Endothelial cell of umbilical vein (primary cell): ENCODE measurements at regions not wholly inside any gene's neighbourhood (a gene's known extent, or its start where the extent isn't known, plus 50 kb on each side); places are given as distances from the start of the nearest gene placed in this dataset.

Source experiments
- BruUV-seq: library from RNA; stranded (reverse); fragments of 400-500 nt; replicated peaks from 2 replicates; lab custom pipeline; 2021; lab: Mats Ljungman, UMichigan
- CTCF ChIA-PET: fragments of 300-600, 350-600 bp; sonication (Branson Sonifier 250); formaldehyde crosslinking; loops from one replicate; lab custom pipeline; 2021; ENCODE audit warnings: antibody characterized with exemption, inconsistent platforms; lab: Charles Lee
- POLR2A ChIA-PET: fragments of 300-600, 350-600 bp; sonication (Branson Sonifier 250); formaldehyde crosslinking; loops from one replicate; lab custom pipeline; 2021; ENCODE audit warnings: antibody characterized with exemption, inconsistent platforms; lab: Charles Lee
- DNase-seq: peaks from one replicate; pipeline ENCODE4 v3.0.0-alpha.2; 2011; ENCODE audit warnings: low read depth, low spot score
- FAIRE-seq: peaks from 2 replicates; lab custom pipeline; 2011; peaks lifted over from hg19 to GRCh38; lab: Jason Lieb, UNC
- H2AFZ ChIP-seq: 2 replicates; pipeline ENCODE4 v1.6.0; 2012; ENCODE audit warnings: low read depth, low read length, control low read depth, inconsistent platforms
- H3K27ac ChIP-seq: 2 replicates; pipeline ENCODE4 v1.5.1; 2011; ENCODE audit warnings: low read depth, mild to moderate bottlenecking, control low read depth, low read length, moderate library complexity; ENCODE audit not compliant: insufficient read depth
- H3K27me3 ChIP-seq, 2 experiments: 2 replicates each; pipeline versions ENCODE4 v1.6.0 to v1.6.1; 2011; ENCODE audit warnings: low read length in 2 of 2, mixed read lengths in 1 of 2; ENCODE audit not compliant: control insufficient read depth in 2 of 2, insufficient read depth in 2 of 2
- H3K36me3 ChIP-seq, 2 experiments: 2 replicates in 1 of 2; 3 replicates in 1 of 2; pipeline ENCODE4 v1.5.1; 2011; ENCODE audit warnings: low read length in 2 of 2, mild to moderate bottlenecking in 1 of 2, moderate library complexity in 1 of 2; ENCODE audit not compliant: control insufficient read depth in 2 of 2, insufficient read depth in 2 of 2; ENCODE audit errors: extremely low read depth in 1 of 2
- H3K4me1 ChIP-seq: 3 replicates; pipeline ENCODE4 v1.5.1; 2011; ENCODE audit warnings: mild to moderate bottlenecking, low read length; ENCODE audit not compliant: control insufficient read depth, insufficient read depth; ENCODE audit errors: extremely low read depth
- H3K4me2 ChIP-seq: 2 replicates; pipeline ENCODE4 v1.6.1; 2011; ENCODE audit warnings: low read length, control low read depth, mixed read lengths; ENCODE audit not compliant: insufficient read depth
- H3K4me3 ChIP-seq, 3 experiments: fragments of 200-600 bp in 1 of 3; sonication (generic), shearing (Covaris generic) in 1 of 3; replicated peaks in 1 of 3; 2 replicates each; pipeline ENCODE4 v1.5.1; 2011 to 2016; ENCODE audit warnings: control low read depth in 3 of 3, low read length in 3 of 3, mild to moderate bottlenecking in 2 of 3, inconsistent platforms in 1 of 3, low read depth in 1 of 3, moderate library complexity in 1 of 3; ENCODE audit not compliant: insufficient read depth in 1 of 3
- H3K79me2 ChIP-seq: 2 replicates; pipeline ENCODE4 v1.6.0; 2012; ENCODE audit warnings: low read length, inconsistent platforms; ENCODE audit not compliant: control insufficient read depth, insufficient read depth
- H3K9ac ChIP-seq: replicated peaks from 2 replicates; pipeline ENCODE3; 2011; ENCODE audit warnings: low read length, control low read depth; ENCODE audit not compliant: insufficient read depth; ENCODE audit errors: extremely low read depth
- H3K9me1 ChIP-seq: replicated peaks from 3 replicates; pipeline ENCODE4 v1.6.0; 2011; ENCODE audit warnings: mild to moderate bottlenecking, low read length; ENCODE audit not compliant: control insufficient read depth, insufficient read depth; ENCODE audit errors: extremely low read depth
- H3K9me3 ChIP-seq: replicated peaks from 2 replicates; pipeline ENCODE4 v1.5.1; 2012; ENCODE audit warnings: low read length, inconsistent platforms; ENCODE audit not compliant: control insufficient read depth, insufficient read depth
- H4K20me1 ChIP-seq: replicated peaks from 2 replicates; pipeline ENCODE3; 2011; ENCODE audit warnings: mild to moderate bottlenecking, low read length; ENCODE audit not compliant: control insufficient read depth, insufficient read depth; ENCODE audit errors: extremely low read depth
- CTCF ChIP-seq, 2 donors: IDR thresholded peaks; 1 replicate in 1 of 2; 2 replicates in 1 of 2; pipeline ENCODE4 v1.5.1; 2011; ENCODE audit warnings: low read length in 2 of 2, mild to moderate bottlenecking in 2 of 2, moderate library complexity in 2 of 2, control low read depth in 1 of 2, inconsistent platforms in 1 of 2, low read depth in 1 of 2; ENCODE audit not compliant: insufficient read depth in 1 of 2; ENCODE audit errors: extremely low read depth in 1 of 2
- EZH2 ChIP-seq: IDR thresholded peaks from 2 replicates; pipeline ENCODE4 v1.6.1; 2012; ENCODE audit warnings: borderline replicate concordance, low read depth, mild to moderate bottlenecking, moderate library complexity, low read length, inconsistent platforms; ENCODE audit not compliant: severe bottlenecking
- FOS ChIP-seq: IDR thresholded peaks from 2 replicates; pipeline ENCODE4 v1.6.1; 2011; ENCODE audit warnings: mild to moderate bottlenecking, low read length, moderate library complexity, borderline replicate concordance; ENCODE audit not compliant: insufficient read depth
- GATA2 ChIP-seq: IDR thresholded peaks from 2 replicates; pipeline ENCODE4 v1.7.0; 2011; ENCODE audit warnings: low read depth, mild to moderate bottlenecking, moderate library complexity, mixed read lengths, low read length; ENCODE audit not compliant: insufficient read length, insufficient read depth
- JUN ChIP-seq: IDR thresholded peaks from 2 replicates; pipeline ENCODE4 v1.6.1; 2011; ENCODE audit warnings: borderline replicate concordance, low read depth; ENCODE audit not compliant: insufficient read length, insufficient read depth
- MYC ChIP-seq: IDR thresholded peaks from one replicate; pipeline ENCODE4 v1.6.1; 2011; ENCODE audit warnings: mild to moderate bottlenecking, low read depth, low read length
- POLR2A ChIP-seq: IDR thresholded peaks from 2 replicates; pipeline ENCODE4 v1.6.1; 2012; ENCODE audit warnings: low read depth, mild to moderate bottlenecking, control low read depth, low read length
- POLR2AphosphoS5 ChIP-seq: IDR thresholded peaks from 2 replicates; pipeline ENCODE4 v1.6.1; 2012; ENCODE audit warnings: low read depth, mild to moderate bottlenecking, control low read depth, low read length, moderate library complexity; ENCODE audit not compliant: insufficient read depth
- dilution Hi-C: fragments of 300-500 bp; cut with MboI; formaldehyde crosslinking; loops from one replicate; pipeline ENCODE4 v1.15.0; 2019; ENCODE audit warnings: low sequenced_read_pairs; ENCODE audit not compliant: extremely low pct_ligation_motif_present
- intact Hi-C: fragments of 100-400 bp; cut with micrococcal nuclease; formaldehyde crosslinking; loops from one replicate; pipeline ENCODE4 v1.10.0; 2022
- TF ChIP-seq, protein P1 (sequence below): IDR thresholded peaks from 2 replicates; pipeline ENCODE4 v1.6.1; 2011; ENCODE audit not compliant: insufficient read depth, insufficient read length

- Histone ChIP-seq H4K20me1 (no peaks in the 10 kb centered on the region), H2AFZ (no peak overlapping the region), H3K9ac (no peak overlapping the region), H3K9me1 (no peaks in the 10 kb centered on the region), H3K4me3 (no peak overlapping the region), H3K9me3 (no peaks in the 10 kb centered on the region), H3K36me3 (no peaks in the 10 kb centered on the region), H3K4me1 (no peaks in the 10 kb centered on the region), H3K4me2 (no peak overlapping the region), H3K27me3 (no peaks in the 10 kb centered on the region), H3K79me2 (no peaks in the 10 kb centered on the region), H3K27ac (no peak overlapping the region)
- FAIRE-seq (no peak), DNase-seq (no peak)
- dilution Hi-C loops (no loop called here), intact Hi-C loops (no loop called here)
- BruUV-seq, result no TSS peak
- POLR2A ChIA-PET, result no interaction called here
- CTCF ChIA-PET, result no interaction called here
- TF ChIP-seq GATA2 (no peak), POLR2AphosphoS5 (no peak), POLR2A (no peak), CTCF (IDR thresholded peaks at IDR 0.05; ENCODE audit: extremely low read depth in 1 of 2, insufficient read depth in 1 of 2, low read depth in 1 of 2, low read length in 2 of 2) (no peak), MYC (no peak), EZH2 (no peak), JUN (no peak), FOS (no peak)
- TF ChIP-seq, protein P1, sequence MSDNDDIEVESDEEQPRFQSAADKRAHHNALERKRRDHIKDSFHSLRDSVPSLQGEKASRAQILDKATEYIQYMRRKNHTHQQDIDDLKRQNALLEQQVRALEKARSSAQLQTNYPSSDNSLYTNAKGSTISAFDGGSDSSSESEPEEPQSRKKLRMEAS, result no peak
Observed at GRCh38 chr16:63978240-63978639, 1143.6 kb downstream of the CDH11 start.
